Esophagus squamous epithelium (tissue), 5 donors: ENCODE measurements at regions not wholly inside any gene's neighbourhood (a gene's known extent, or its start where the extent isn't known, plus 50 kb on each side); places are given as distances from the start of the nearest gene placed in this dataset.

Experiments
- DNase-seq: peaks from one replicate; lab custom pipeline; 2025; lab: John Stamatoyannopoulos, UW
- H3K27ac ChIP-seq, 4 donors: fragments of 200-600 bp; sonication (generic); one replicate each; pipeline ENCODE4 v1.5.1; 2016 to 2019; ENCODE audit warnings: mild to moderate bottlenecking in 1 of 4
- H3K27me3 ChIP-seq, 4 donors: fragments of 200-600 bp; sonication (generic); 1 replicate in 3 of 4; 2 replicates in 1 of 4; pipeline versions ENCODE4 v1.5.1 to v1.6.0; 2017 to 2021; ENCODE audit warnings: antibody characterized with exemption in 1 of 4
- H3K36me3 ChIP-seq, 3 donors: fragments of 200-600 bp; sonication (generic); one replicate each; pipeline ENCODE4 v1.5.1; 2016 to 2019
- H3K4me1 ChIP-seq, 3 donors: fragments of 200-600 bp; sonication (generic); one replicate each; pipeline ENCODE4 v1.5.1; 2017 to 2019
- H3K4me3 ChIP-seq, 4 donors: fragments of 200-600 bp; sonication (generic); 1 replicate in 3 of 4; 2 replicates in 1 of 4; pipeline ENCODE4 v1.5.1; 2016 to 2019; ENCODE audit warnings: mild to moderate bottlenecking in 2 of 4, moderate library complexity in 1 of 4
- H3K9me3 ChIP-seq, 3 donors: fragments of 200-600 bp; sonication (generic); one replicate each; pipeline ENCODE4 v1.5.1; 2016 to 2019
- POLR2A ChIP-seq, 4 donors: fragments of 450-650 bp; IDR thresholded peaks; one replicate each; pipeline ENCODE4 v1.6.1; 2017; ENCODE audit warnings: antibody characterized with exemption in 4 of 4, mild to moderate bottlenecking in 4 of 4, moderate library complexity in 3 of 4
- WGBS, 2 donors: methylation state at CpG; one replicate each; pipeline ENCODE4 v1.1.5; 2018; 5-methylcytosine and 5-hydroxymethylcytosine counted together
- intact Hi-C: fragments of 100-400 bp; cut with DNase I; formaldehyde crosslinking; loops from one replicate; pipeline ENCODE4 v1.15.0; 2022
- TF ChIP-seq, protein P1 (sequence below), 6 experiments: fragments of 450-650 bp in 4 of 6; fragments of 200-600 bp in 2 of 6; sonication (generic) in 2 of 6; IDR thresholded peaks; one replicate each; pipeline ENCODE4 v1.5.1; 2016 to 2019; ENCODE audit warnings: antibody characterized with exemption in 6 of 6, mild to moderate bottlenecking in 4 of 6, moderate library complexity in 4 of 6
- donor health status: DM: yes; HTN: yes; CAD: no.

DNA sequence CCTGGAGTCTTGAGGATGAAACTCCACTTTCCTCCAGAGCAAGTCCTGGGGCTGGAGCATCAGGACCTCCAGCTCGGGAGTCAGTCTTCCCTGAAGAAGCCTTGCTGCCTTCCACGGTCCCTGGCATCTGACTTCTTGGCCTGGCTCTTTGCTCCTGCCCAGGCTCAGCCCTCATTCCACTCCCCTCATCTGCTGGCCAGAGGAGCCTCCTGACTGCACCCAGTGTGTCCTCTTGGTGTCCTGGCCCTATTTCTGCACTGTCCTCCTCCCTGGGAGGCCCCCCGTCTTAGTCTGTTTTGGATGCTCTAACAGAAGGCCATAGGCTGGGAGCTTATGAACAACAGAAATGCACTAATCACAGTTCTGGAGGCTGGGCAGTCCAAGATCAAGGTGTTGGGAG, 231.5 kb downstream of the LOXHD1 start:
- no peaks in the 10 kb centered on the region for H3K36me3 ChIP-seq
- H3K4me1 ChIP-seq = peaks cover 5 to 37% (median 6%) of the 10 kb centered on the region in 3 donors
- no peak for DNase-seq
- intact Hi-C loops = no loop called here
- 64% methylated on average over 2 of the region's 3 CpGs; no CpG with 5 or more reads in 1 of the 2 donors for WGBS, 2 donors
- no peaks in the 10 kb centered on the region for H3K27me3 ChIP-seq
- no peak for TF ChIP-seq POLR2A (IDR thresholded peaks at IDR 0.05)
- TF ChIP-seq, protein P1, sequence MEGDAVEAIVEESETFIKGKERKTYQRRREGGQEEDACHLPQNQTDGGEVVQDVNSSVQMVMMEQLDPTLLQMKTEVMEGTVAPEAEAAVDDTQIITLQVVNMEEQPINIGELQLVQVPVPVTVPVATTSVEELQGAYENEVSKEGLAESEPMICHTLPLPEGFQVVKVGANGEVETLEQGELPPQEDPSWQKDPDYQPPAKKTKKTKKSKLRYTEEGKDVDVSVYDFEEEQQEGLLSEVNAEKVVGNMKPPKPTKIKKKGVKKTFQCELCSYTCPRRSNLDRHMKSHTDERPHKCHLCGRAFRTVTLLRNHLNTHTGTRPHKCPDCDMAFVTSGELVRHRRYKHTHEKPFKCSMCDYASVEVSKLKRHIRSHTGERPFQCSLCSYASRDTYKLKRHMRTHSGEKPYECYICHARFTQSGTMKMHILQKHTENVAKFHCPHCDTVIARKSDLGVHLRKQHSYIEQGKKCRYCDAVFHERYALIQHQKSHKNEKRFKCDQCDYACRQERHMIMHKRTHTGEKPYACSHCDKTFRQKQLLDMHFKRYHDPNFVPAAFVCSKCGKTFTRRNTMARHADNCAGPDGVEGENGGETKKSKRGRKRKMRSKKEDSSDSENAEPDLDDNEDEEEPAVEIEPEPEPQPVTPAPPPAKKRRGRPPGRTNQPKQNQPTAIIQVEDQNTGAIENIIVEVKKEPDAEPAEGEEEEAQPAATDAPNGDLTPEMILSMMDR (IDR thresholded peaks at IDR 0.05) = no peak
- no peak overlapping the region for H3K4me3 ChIP-seq
- H3K9me3 ChIP-seq = no peaks in the 10 kb centered on the region
- no peak overlapping the region for H3K27ac ChIP-seq

DNA sequence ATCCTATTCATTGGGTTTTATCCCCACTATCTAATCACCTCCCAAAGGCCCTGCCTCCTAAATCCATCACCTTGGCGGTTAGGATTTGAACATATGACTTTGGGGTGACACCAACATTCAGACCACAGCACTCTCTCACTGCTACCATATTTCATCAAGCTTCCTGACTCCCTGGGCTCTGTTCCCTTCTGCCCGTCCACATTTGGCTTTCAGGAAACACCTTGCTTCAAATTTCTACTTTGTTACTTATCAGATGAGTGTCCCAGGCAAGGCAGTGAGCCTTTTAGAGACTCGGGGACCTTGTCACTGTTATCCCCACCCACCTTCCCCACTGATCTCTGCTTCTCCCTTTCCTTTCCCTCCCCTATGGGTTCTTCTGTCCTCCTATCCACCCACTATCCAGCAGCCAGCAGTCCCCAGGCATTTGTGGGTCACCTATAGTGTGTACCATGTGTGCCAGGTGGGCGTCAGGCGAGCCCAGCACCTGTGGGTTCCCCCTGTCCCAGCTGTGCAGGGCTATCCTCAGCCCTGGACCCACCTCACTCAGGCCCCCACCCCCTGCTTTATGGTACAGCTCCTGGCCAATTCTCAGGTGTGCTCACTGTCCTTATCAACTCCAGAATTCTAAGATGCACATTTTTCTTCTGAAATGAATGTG, 230.9 kb downstream of the LOXHD1 start:
- intact Hi-C loops = no loop called here
- Histone ChIP-seq H3K27me3 (no peaks in the 10 kb centered on the region), H3K4me3 (no peak overlapping the region), H3K36me3 (no peaks in the 10 kb centered on the region), H3K9me3 (no peaks in the 10 kb centered on the region), H3K4me1 (peaks cover 5 to 37% (median 6%) of the 10 kb centered on the region in 3 donors), H3K27ac (no peak overlapping the region)
- 52 to 72% methylated on average over 4 to 5 of the region's 5 CpGs for WGBS, 2 donors
- no peak for DNase-seq
- TF ChIP-seq POLR2A (IDR thresholded peaks at IDR 0.05) = no peak
- TF ChIP-seq, protein P1 (IDR thresholded peaks at IDR 0.05) = no peak

DNA sequence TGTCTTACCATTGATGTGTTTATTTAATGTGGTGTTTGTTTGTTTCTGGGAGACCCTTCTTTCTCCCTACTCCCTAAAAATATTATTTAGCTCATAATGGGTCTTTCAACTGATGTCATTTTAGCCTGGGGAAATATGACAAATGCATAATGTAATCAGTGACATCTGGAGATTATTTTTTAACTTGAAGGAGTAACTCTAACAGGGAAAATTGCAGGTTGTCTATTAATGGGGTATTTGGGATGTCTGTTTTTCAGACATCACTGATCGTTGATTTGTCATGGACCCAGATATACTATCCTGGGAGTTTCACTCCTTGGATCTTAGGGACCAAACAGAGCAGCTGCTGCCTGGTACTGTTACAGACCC, 230.4 kb downstream of the LOXHD1 start:
- H3K27ac ChIP-seq = no peak overlapping the region
- H3K4me3 ChIP-seq = no peak overlapping the region
- WGBS, 2 donors = 80 to 86% methylated on average over 1 of the region's 1 CpG
- TF ChIP-seq, protein P1 (IDR thresholded peaks at IDR 0.05) = no peak
- TF ChIP-seq POLR2A (IDR thresholded peaks at IDR 0.05) = no peak
- no peak for DNase-seq
- no peaks in the 10 kb centered on the region for H3K27me3 ChIP-seq
- H3K4me1 ChIP-seq = peaks cover 5 to 39% (median 6%) of the 10 kb centered on the region in 3 donors
- no peaks in the 10 kb centered on the region for H3K9me3 ChIP-seq
- H3K36me3 ChIP-seq = no peaks in the 10 kb centered on the region
- intact Hi-C loops = no loop called here
